DMS53 (cell line): ENCODE measurements at regions not wholly inside any gene's neighbourhood (a gene's known extent, or its start where the extent isn't known, plus 50 kb on each side); places are given as distances from the start of the nearest gene placed in this dataset.
"Not testable (repeated sequence)": the region's sequence is repeated elsewhere in the genome, so short reads cannot be mapped to it uniquely, and the experiment has no call there.

Source experiments
- DNase-seq: peaks from one replicate; lab custom pipeline; 2025; lab: John Stamatoyannopoulos, UW

DNA sequence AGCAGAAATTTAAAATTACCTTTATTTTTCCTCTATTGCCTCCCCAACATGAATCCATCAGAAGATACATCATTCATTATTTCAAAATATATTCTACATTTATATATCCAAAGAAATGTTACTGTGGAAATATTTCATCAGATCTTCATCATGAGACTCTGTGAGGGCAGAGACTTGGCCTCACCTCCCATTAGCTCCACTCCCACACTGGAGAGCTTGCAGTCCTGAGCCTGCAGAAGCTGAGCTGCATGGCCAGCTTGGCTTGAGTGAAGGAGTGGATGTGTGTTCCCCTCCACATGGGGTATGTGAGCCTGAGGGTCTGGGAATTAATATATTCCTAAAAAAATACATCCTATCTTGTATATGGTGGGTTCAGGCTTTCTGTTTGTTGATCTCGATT, 961.9 kb downstream of the TMEM121 start:
- no peak for DNase-seq

DNA sequence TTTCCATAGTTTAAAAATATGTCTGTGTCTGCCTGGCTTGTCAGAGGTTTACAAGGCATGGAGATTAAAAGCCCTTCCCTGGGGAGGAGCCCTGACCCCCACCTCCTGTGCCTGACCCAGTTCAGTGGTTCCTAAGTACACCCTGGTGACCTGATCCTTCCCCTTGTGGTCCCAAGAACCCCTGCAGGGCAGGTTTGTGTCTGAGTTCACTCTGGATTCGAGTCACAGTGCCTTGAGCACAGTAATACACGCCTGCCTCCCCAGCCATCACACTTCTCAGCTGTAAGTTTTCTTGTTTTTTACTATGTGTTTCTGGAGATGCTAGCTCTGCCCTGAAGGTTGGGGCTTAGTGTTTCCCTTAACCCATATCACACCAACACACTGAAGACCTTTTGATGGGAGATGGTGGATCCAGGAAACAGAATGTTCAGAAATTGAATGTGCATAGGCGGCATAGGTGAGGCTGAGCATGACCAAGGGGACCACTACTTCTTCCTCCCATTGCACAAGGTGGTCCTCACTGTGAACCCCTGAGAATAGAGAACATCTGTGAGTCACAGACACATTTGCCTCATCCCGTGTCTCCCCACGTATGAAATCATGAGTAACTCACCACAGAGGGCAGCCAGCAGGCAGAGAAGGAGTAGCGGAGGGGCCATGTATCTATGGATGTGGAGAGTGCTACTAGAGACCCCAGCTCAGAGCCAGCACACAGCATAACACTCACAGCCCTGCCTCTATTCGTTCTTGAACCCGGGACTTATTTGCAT, 962.9 kb downstream of the TMEM121 start:
- no peak for DNase-seq

DNA sequence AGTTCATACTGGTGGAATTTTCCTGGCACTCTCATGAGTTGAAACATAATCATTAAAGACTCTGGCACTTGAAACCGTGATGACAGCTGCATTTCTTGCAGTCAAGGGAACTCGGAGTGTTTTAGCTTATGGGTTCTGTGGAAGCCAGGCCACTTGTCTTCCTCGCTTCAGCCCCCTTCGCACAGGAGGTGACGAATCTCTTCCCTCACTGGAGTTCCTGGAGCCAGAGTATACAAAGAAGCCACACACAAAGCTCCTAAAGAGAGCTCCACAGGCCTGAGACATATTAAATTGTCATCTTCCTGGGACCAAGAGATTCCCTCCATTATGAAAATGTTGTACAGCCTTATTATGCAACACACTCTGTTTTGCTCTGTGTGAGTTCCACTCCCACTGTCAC, 964.1 kb downstream of the TMEM121 start:
- no peak for DNase-seq

DNA sequence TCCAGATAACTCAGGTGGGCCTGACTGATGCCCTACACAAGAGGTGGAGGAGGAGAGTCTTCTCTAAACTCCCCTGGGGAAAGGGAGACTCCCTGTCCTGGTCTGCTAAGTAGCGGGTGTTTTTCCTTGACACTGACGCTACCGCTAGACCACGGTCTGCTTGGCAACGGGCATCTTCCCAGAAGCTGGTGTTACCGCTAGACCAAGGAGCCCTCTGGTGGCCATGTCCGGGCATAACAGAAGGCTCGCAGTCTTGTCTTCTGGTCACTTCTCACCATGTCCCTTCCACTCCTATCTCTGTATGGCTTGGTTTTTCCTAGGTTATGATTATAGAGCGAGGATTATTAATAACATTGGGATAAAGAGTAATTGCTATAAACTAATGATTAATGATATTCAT, 965.5 kb downstream of the TMEM121 start:
- DNase-seq: peak; percentile 67

DNA sequence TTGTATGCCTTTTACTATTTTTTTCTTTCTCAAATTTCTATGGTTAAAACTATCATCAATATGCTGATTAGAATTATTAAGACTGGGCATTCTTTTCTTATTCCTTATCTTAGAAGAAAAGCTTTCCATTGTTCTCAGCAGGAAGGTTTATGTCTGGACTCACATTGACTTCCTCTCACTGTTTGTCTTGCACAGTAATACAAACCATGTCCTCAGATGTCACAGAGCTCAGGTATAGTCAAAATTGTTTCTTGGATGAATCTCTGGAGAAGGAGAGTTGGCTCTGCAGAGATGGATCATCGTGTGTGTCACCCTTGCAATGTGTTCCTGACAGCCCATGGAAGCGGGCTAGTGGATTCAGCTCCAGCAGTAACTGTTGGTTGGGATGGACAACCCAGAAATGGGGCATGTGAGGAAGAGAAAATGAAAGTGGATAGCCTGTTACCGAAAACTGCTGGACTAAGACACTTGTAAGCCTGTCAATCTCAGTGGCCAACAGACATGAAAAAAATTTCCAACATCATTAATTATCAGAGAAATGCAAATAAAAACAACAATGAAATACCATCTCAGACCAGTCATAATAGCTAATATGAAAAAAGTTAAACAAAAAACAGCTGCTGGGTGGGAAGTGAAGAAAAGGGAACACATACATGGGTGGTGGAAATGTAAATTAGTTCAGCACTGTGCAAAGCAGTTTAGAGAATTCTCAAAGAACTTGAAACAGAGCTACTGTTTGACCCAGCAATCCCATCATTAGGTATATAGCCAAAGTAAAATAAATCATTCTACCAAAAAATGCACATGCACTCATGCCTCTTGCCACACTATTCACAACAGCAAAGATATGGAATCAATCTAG, 967.8 kb downstream of the TMEM121 start:
- no peak for DNase-seq

DNA sequence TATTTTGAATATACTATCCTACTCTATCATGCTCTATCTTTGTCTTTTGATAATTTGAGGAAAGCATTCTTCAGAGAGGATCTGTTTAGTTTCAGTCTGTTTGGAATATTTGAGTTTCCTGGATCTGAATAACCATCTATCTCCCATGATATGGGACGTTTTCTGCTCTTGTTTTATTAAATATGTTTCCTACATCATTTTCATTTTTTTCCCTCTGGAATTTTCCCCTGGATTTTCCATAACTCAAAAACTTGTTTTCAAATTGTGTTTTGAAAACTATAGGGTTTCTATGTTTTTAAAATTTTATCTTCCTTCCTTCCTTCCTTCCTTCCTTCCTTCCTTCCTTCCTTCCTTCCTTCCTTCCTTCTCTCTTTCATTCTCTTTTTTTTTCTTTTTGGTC, 974.2 kb downstream of the TMEM121 start:
- DNase-seq: no peak

DNA sequence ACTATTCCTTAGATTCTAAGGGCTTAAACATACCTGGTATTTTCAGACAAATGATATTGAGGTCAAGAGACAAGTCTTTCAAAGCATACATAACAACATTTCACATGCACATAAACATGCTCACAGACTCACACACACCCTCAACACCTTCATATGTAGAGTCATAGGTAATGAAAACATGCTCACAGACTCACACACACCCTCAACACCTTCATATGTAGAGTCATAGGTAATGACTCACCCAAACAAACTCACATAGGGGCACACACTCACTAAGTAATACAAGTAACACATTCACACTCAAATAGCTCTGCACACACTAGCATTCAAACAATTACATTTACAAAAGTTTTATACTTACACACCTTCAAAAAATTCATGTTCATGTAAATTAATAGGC, 975.5 kb downstream of the TMEM121 start:
- DNase-seq: no peak

DNA sequence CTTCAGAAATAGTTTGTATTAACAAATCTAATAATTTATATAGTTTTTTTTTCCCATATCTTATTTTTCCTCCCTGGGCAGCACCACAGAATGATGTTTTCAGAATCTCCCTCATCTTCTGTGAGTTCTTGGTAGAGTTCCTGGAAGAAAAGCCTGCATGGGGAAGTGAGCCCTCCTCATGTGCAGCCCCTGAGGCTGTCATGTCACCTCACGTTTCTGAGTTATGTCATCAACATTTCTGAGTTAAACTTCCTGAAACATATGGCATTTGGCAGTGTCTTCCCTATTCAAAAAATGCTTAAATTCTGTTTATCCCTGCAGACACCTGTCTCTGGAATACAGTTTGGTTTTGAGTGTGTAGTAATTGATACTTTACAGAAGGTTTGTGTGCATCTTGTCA, 979.0 kb downstream of the TMEM121 start:
- DNase-seq: no peak

DNA sequence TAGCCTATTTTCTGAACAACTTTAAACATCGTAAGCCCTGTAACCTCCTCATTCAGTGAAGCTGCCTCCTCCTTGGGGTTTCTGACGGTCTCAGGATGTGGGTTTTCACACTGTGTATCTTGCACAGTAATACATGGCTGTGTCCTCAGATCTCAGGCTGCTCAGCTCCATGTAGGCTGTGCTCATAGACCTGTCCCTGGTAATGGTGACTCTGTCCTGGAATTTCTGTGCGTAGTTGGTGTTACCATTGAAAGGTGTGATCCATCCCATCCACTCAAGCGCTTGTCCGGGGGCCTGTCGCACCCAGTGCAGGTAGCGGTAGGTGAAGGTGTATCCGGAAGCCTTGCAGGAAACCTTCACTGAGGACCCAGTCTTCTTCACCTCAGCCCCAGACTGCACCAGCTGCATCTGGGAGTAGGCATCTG, 980.5 kb downstream of the TMEM121 start:
- no peak for DNase-seq

DNA sequence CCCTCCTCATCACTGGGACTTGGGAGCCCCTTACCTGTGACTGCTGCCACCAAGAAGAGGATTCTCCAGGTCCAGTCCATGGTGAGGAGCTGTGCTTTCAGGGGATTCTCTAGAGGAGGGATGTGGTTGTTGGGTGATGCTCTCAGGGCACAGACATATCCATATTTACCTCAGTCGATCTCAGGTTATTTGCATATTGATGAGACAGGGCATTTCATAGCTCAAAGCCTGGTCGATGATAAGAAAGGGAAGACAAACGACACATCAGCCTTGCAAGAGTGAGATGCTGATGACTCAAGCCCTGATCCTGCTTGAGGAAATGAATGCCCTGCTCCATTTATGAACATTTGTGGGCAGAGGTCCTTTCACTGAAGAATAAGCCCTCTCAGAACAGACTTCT, 981.0 kb downstream of the TMEM121 start:
- no peak for DNase-seq

DNA sequence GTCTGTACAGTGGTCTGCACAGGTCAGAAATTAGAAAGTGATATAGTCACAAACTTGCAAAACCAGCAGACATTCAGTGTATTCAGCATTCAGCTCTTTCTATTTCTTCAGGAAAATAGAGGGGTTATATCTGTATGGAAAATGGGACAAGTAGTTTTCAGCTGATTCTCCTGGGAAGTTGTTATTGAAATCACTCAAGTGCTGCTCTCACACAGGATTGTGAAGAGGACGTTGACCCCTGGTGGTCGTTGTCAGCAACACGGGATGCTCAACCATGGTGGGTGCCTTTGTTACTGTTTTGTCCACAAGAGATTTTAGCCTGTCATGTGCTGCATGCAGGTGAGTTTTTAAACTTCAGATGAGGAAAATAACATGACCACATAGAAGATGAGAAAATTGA, 981.8 kb downstream of the TMEM121 start:
- no peak for DNase-seq

DNA sequence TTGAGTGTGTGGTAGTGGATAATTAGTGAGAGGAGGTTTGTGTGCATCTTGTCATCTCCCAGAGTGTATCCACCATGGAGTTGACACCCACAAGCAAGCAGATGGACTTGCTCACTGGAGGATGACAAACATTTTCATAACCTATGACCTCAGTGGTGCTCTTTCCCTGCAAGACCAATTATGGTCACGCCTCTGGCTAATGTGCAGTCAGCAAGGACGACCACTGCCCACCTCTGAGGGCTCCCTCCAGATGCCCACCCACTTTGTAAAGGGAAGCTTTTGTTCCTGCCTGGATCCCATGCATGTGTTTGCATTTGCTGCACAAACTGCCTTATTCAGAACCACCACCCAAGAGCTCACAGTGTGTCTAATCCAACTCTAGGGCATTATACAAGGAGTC, 982.8 kb downstream of the TMEM121 start:
- DNase-seq: no peak

DNA sequence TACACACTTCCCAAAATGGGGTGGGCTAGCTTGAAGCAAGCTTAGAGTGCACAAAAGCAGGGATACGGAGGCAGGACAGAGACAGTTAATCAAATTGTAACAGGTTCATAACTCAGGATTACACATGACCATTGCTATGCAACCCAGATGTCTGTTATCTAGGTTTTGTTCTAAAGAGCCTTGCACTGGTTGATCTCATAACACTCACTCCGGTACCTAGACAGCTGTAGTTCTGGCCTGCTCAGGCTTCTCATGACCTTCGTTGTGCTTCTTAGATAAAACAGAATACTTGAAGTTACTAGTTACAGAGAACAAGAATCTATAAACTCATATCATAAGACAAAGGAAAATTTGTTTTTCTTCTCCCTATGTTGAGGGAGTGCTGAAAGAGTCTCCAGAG, 983.4 kb downstream of the TMEM121 start:
- DNase-seq: no peak

DNA sequence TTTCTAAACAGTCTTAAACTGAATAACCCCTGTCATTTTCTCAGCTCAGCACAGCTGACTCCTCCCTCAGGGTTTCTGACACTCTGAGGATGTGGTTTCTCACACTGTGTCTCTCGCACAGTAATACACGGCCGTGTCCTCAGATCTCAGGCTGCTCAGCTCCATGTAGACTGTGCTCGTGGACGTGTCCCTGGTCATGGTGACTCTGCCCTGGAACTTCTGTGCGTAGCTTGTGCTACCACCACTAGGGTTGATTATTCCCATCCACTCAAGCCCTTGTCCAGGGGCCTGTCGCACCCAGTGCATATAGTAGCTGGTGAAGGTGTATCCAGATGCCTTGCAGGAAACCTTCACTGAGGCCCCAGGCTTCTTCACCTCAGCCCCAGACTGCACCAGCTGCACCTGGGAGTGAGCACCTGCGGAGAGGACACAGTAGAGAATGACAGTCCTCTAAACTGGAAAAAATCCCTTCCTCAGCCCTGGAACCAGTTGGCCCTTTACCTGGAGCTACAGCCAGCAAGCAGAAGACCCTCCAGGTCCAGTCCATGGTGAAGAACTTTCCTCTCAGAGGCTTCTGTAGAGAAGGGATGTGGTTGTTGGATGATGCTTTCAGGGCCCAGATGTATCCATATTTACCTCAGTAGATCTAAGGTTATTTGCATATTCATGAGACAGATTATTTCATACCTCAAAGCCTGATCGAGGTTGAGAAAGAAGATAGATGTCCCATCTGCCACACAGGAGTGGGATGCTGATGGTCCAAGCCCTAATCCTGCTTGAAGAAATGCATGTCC, 984.8 kb downstream of the TMEM121 start:
- DNase-seq: no peak

DNA sequence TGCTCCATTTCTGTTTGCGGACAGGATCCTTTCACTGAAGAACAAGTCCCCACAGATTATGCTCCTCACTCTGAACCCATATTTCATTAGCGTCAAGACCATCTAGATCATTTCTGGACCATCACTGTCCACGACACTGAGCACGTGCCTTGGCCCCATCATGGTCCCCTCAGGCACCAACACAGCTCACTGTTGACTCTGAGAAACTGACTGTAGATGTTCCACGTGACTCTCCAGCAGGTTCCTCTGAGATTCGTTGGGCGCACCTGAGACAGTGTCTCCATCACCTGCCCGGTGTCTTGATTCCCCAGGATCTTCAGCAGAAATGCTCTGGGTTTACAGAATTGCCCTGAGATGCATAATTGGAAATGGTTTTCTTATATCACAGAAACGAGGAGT, 985.4 kb downstream of the TMEM121 start:
- no peak for DNase-seq

DNA sequence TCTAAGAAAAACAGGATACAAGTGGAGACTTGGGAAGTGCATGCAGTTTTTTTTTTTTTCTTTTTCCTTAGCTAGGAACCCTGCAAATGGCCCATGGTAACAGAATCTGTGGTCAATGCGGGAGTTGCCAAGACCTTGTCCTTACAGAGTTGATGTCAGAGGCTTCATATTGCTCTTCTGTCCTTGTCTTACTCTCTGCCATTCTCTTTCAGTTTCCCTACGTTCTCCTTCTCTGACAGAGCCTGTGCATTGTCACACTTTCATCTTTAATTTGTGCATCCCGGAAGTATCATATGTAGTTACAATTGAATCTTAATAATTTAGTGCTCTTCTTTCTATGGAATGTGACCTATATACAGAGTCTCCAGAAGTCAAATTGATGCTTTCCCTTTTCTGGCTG, 986.9 kb downstream of the TMEM121 start:
- DNase-seq: no peak

DNA sequence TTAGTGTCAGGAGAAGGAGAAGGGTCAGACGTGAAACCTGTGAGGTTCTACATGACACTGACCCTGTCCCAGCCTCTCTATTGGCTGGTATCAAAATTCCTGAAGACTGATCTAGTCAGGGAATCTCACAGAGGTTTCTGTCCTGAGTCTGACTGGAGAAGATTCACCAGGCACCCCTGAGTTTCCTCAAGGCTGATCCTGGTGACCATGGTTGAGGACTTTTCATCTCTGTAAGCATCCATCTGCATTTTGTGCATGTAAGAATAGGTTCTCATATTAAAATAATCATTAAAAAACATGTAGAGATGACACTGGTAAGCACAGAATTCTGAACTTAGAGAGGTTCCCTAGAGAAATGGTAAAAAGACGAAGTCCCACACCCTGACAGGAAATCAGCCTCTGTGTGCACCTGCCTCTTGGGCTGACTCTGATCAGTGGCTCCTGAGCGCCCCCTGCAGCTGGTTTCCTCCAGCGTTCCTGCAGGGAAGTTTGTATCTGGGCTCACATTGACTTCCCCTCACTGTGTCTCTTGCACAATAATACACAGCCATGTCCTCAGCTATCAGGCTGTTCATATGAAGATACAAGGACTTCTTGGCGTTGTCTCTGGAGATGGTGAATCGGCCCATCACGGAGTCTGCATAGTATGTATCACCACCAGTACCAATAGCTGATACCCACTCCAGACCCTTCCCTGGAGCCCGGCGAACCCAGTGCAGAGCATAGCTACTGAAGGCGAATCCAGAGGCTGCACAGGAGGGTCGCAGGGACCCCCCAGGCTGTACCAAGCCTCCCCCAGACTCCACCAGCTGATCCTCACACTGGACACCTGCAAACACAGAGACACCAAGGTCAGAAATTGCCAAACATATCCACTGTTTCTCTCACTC, 991.9 kb downstream of the TMEM121 start:
- DNase-seq: peak; percentile 42

DNA sequence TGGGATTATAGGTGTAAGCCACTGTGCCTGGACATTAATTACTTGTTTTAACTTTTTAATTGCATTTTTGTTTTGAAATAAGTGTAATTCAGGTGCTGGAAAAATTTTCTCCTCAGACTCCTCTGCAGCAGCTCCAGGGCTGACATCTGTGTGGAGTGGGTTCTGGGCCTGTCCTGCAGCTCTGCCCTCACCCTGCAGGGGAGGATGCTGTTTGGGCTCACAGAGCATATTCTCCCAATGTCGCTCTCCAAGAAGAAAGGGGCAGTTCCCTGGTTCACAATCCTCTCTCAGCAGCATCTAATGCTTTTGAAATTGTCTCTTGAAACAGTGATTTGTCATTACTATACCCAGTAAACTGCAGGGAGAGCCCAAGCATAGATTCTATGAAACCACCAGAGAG, 995.7 kb downstream of the TMEM121 start:
- not testable (repeated sequence) for DNase-seq

DNA sequence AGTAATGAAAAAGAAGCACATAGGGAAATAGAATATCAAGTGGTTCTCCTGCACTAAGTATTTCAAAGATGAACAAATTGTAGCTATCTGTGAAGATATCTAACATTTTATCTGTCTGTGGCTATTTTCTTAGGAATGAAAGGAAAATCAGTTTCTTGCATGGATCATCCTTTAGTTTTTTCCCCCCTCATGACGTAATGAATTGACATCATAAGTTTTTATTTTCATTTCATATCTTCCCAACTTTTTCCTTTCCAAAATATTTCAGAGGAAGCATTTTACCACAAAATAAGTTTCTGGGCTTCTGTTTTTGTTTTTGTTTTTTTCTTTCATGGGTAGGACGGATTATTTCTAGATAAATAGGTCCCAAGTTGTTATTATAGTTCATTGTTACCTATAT, 996.6 kb downstream of the TMEM121 start:
- DNase-seq: no peak

DNA sequence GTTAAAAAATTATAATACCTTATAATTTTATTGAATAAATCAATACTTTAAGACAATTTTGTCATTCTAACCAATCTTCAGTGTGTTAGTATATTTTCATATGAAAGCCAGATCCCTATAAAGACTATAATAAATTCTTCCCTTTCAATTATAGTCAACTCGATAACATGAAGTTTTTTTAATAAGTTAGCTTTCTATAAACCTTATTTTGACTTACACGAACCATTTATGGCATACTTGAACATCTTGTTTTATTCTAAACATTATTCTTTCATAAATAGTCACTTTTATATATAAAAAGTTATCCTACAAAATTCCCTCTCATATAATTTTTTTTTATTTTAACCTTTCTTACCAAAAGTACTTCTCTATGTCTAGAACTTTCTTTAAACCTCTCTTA, 1002.3 kb downstream of the TMEM121 start:
- peak; percentile 6 for DNase-seq

DNA sequence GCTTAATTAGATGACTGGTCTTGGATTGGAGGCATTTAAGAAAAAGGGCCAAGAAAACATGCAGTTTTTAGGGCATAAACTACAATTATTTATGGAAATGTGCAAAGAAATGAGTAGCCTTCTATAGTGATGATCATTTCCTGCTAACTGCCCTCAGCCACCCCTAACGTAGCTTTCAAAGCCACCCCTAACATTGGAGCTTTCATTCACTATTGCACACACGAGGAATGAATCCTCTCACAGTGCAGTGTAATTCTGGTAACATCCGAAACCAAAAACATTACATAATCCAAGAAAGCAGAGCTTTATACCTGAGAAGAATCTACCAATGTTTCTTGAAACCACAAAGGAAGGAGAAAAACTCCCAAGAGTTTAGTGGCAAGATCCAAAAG, 1003.6 kb downstream of the TMEM121 start:
- DNase-seq: no peak
